Breast epithelium (tissue), 4 donors: ENCODE measurements at regions not wholly inside any gene's neighbourhood (a gene's known extent, or its start where the extent isn't known, plus 50 kb on each side); places are given as distances from the start of the nearest gene placed in this dataset.
A peak's percentile ranks its signal among the peaks of the same experiment; 100 is the strongest.

Experiments used
- DNase-seq, 2 donors: peaks; one replicate each; pipeline ENCODE4 v3.0.0-alpha.2; 2019; ENCODE audit warnings: low spot score in 2 of 2
- H3K27ac ChIP-seq, 2 donors: fragments of 200-600 bp; sonication (generic) in 1 of 2; one replicate each; pipeline ENCODE4 v1.5.1; 2016 to 2019; ENCODE audit warnings: mild to moderate bottlenecking in 1 of 2
- H3K27me3 ChIP-seq, 2 donors: fragments of 200-600 bp; sonication (generic) in 1 of 2; one replicate each; pipeline versions ENCODE4 v1.5.1 to v1.6.0; 2017 to 2019; ENCODE audit warnings: control low read depth in 1 of 2, mild to moderate bottlenecking in 1 of 2
- H3K36me3 ChIP-seq: fragments of 200-600 bp; one replicate; pipeline ENCODE4 v1.5.1; 2019
- H3K4me1 ChIP-seq, 2 donors: fragments of 200-600 bp; sonication (generic); one replicate each; pipeline ENCODE4 v1.5.1; 2016 to 2019; ENCODE audit warnings: control low read depth in 1 of 2
- H3K4me3 ChIP-seq, 3 donors: fragments of 200-600 bp; sonication (generic); 1 replicate in 2 of 3; 2 replicates in 1 of 3; pipeline ENCODE4 v1.5.1; 2016 to 2019; ENCODE audit warnings: mild to moderate bottlenecking in 3 of 3, moderate library complexity in 2 of 3
- H3K9me3 ChIP-seq, 2 donors: fragments of 200-600 bp; sonication (generic) in 1 of 2; one replicate each; pipeline ENCODE4 v1.5.1; 2016 to 2019; ENCODE audit warnings: control low read depth in 1 of 2
- CTCF ChIP-seq, 3 donors: fragments of 450-650 bp; IDR thresholded peaks; one replicate each; pipeline ENCODE4 v1.5.1; 2016 to 2017; ENCODE audit warnings: antibody characterized with exemption in 3 of 3, mild to moderate bottlenecking in 3 of 3, moderate library complexity in 3 of 3
- POLR2A ChIP-seq: fragments of 450-650 bp; IDR thresholded peaks from one replicate; pipeline ENCODE4 v1.6.1; 2016; ENCODE audit warnings: antibody characterized with exemption, mild to moderate bottlenecking, moderate library complexity
- POLR2AphosphoS5 ChIP-seq, 3 donors: sonication (generic); formaldehyde crosslinking; IDR thresholded peaks; one replicate each; pipeline ENCODE4 v1.6.1; 2017; ENCODE audit warnings: antibody characterized with exemption in 3 of 3
- intact Hi-C: fragments of 100-400 bp; cut with DNase I; formaldehyde crosslinking; loops from one replicate; pipeline ENCODE4 v1.15.1; 2023; ENCODE audit warnings: low total_unique reads

- no peak for DNase-seq
- Histone ChIP-seq H3K9me3 (no peaks in the 10 kb centered on the region), H3K36me3 (no peaks in the 10 kb centered on the region), H3K4me3 (no peak overlapping the region), H3K4me1 (no peaks in the 10 kb centered on the region), H3K27ac (no peak overlapping the region), H3K27me3 (no peaks in the 10 kb centered on the region)
- intact Hi-C loops = no loop called here
- TF ChIP-seq POLR2A = no peak
- no peak for TF ChIP-seq POLR2AphosphoS5 (IDR thresholded peaks at IDR 0.05)
- TF ChIP-seq CTCF (IDR thresholded peaks at IDR 0.05) = no peak
Observed at GRCh38 chr4:123640824-123641223, 244.2 kb downstream of the SPRY1 start.

DNA sequence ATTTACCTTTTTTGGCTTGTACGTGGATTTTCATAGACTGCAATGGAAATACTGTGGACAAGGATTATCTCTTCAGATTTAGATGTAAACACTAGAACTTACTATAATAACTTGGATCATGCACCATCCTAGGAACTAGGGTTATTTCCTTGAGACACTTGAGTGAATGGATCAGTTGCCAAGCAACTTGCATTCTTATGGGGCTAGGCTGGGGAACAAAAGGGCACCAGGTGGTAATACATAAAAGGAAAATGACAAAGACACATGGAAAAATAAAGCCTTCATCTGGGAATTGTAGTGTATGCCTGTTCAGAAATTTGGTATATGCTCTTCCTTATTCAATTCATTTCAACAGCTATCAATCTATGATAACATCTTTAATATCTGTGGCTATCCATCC is 247.1 kb downstream of the SPRY1 start:
- DNase-seq = no peak
- TF ChIP-seq CTCF (IDR thresholded peaks at IDR 0.05) = no peak
- no peak for TF ChIP-seq POLR2A
- no peak for TF ChIP-seq POLR2AphosphoS5 (IDR thresholded peaks at IDR 0.05)
- no peaks in the 10 kb centered on the region for H3K36me3 ChIP-seq
- no peaks in the 10 kb centered on the region for H3K27me3 ChIP-seq
- H3K27ac ChIP-seq = no peak overlapping the region
- H3K4me1 ChIP-seq = no peaks in the 10 kb centered on the region
- no peaks in the 10 kb centered on the region for H3K9me3 ChIP-seq
- intact Hi-C loops = no loop called here
- H3K4me3 ChIP-seq = no peak overlapping the region

DNA sequence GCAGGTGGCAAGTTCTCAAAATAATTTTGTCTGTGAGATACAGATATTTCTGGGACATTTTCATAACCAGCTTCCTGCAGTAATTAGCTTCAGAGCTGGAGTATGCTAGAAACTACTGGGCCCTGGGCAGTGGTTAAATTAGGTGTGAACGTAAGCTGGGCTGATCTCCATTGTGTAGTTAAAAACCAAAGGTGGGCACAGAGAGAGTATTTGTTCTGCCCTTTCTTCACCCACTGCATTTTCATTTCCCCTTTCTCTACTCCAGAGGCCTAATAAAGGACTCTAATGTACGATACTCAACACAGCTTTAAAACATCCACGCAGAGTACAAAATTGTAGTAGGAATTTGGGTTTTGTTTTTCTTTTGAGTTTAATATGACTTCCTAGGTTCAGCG is 252.7 kb downstream of the SPRY1 start:
- Histone ChIP-seq H3K36me3 (no peaks in the 10 kb centered on the region), H3K27me3 (no peaks in the 10 kb centered on the region), H3K4me3 (peak overlapping the region in 1 of 3 donors; percentile 30), H3K4me1 (peaks cover 0 to 5% of the 10 kb centered on the region in 2 donors), H3K27ac (peak overlapping the region; percentile 78 to 83), H3K9me3 (no peaks in the 10 kb centered on the region)
- TF ChIP-seq POLR2A = no peak
- DNase-seq = no peak
- intact Hi-C loops = no loop called here

DNA sequence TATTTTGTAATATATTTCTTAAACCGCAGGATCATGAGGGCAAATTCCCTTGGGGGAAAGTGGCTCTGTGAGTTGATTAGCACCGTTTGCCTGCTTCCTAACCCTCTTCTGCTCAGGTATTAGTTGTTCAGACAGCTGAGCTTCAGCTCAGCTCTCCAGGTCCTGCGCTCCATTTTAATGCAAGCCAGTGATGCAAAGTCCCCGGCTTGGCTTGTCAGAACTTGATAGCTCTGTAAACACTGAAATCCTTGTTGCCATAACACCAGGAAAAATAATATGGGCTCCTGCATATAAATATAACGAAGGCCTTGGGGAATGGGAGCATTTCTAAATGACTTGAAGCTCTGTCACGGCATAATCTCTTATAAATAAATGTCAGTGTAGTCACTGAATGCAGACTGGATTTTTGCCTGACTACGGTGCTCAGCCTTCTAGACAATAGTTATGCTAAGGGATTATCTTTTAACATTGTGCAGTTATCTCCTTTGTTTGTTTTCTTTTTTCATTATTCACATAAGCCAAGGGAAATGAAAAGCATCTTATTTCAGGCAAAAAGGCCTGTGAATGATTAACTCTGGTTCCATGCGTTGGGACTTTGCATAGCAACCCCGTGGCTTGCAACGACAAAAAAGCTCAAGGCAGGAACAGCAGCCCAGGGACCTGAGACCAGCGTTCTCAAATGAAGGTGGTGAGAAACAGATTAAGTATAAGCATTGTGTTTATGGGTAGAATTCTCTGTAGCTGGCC is 253.2 kb downstream of the SPRY1 start:
- H3K9me3 ChIP-seq = no peaks in the 10 kb centered on the region
- H3K27me3 ChIP-seq = no peaks in the 10 kb centered on the region
- no peaks in the 10 kb centered on the region for H3K36me3 ChIP-seq
- H3K27ac ChIP-seq = peak overlapping the region; percentile 78 to 83
- peak in 1 of 2 donors; percentile 34 for DNase-seq
- intact Hi-C loops = no loop called here
- TF ChIP-seq POLR2AphosphoS5 (IDR thresholded peaks at IDR 0.05) (no peak), CTCF (IDR thresholded peaks at IDR 0.05) (no peak), POLR2A (no peak)
- peaks cover 0 to 5% of the 10 kb centered on the region in 2 donors for H3K4me1 ChIP-seq
- H3K4me3 ChIP-seq = peak overlapping the region in 1 of 3 donors; percentile 30

- Histone ChIP-seq H3K4me3 (no peak overlapping the region), H3K27ac (peak overlapping the region; percentile 78 to 83), H3K9me3 (no peaks in the 10 kb centered on the region), H3K4me1 (peaks cover 0 to 5% of the 10 kb centered on the region in 2 donors), H3K27me3 (no peaks in the 10 kb centered on the region), H3K36me3 (no peaks in the 10 kb centered on the region)
- no peak for TF ChIP-seq POLR2AphosphoS5 (IDR thresholded peaks at IDR 0.05)
- no peak for TF ChIP-seq POLR2A
- TF ChIP-seq CTCF (IDR thresholded peaks at IDR 0.05) = no peak
- intact Hi-C loops = no loop called here
- peak in 1 of 2 donors; percentile 30 for DNase-seq
Observed at GRCh38 chr4:123651066-123651465, 254.5 kb downstream of the SPRY1 start.
